ENCODE measurements at regions not wholly inside any gene's neighbourhood (a gene's known extent, or its start where the extent isn't known, plus 50 kb on each side); places are given as distances from the start of the nearest gene placed in this dataset.

DNA sequence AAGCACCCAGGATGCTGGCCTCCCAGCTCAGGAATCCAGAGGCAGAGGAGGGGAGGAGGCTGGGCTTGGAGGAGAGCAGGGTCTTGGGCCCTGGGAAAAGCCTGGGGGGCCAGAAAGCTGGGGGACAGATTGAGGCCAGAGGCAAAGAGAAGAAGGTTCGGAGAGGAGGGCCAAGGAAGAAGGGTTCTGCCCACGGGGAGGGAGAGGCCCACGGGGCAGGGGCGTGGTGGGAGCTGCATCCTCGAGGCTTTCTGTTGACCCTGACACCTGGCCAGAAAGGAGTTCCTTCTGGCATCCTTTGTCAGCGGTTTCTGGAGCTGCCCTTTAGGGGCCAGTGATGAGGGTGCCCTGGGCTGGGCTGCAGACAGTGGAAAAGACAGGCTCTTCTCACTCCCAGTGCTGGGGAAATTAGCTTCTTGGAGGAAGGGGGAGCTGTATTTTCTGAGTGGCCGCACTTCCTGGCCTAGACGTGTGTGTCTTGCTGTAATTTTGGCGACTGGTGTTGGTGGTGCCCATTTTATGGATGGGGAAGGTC lies 308.7 kb downstream of the SEC14L1 start:
- TF ChIP-seq POLR2A (IDR thresholded peaks at IDR 0.05) (no peak), EP300 (IDR thresholded peaks at IDR 0.05) (no peak), POLR2AphosphoS5 (IDR thresholded peaks at IDR 0.05) (no peak)
- TF ChIP-seq, protein P1, sequence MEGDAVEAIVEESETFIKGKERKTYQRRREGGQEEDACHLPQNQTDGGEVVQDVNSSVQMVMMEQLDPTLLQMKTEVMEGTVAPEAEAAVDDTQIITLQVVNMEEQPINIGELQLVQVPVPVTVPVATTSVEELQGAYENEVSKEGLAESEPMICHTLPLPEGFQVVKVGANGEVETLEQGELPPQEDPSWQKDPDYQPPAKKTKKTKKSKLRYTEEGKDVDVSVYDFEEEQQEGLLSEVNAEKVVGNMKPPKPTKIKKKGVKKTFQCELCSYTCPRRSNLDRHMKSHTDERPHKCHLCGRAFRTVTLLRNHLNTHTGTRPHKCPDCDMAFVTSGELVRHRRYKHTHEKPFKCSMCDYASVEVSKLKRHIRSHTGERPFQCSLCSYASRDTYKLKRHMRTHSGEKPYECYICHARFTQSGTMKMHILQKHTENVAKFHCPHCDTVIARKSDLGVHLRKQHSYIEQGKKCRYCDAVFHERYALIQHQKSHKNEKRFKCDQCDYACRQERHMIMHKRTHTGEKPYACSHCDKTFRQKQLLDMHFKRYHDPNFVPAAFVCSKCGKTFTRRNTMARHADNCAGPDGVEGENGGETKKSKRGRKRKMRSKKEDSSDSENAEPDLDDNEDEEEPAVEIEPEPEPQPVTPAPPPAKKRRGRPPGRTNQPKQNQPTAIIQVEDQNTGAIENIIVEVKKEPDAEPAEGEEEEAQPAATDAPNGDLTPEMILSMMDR (IDR thresholded peaks at IDR 0.05), result no peak

Measured in stomach (tissue), 4 donors.